Stimulated activated CD4-positive, alpha-beta T cell treated with anti-CD3 and anti-CD28 coated beads, TNF-alpha, amount 100 ng/mL, for 1 hour (primary cell): ENCODE measurements at regions not wholly inside any gene's neighbourhood (a gene's known extent, or its start where the extent isn't known, plus 50 kb on each side); places are given as distances from the start of the nearest gene placed in this dataset.

Source experiments
- DNase-seq, 3 donors: peaks; one replicate each; pipeline ENCODE4 v3.0.0-alpha.2; 2020; ENCODE audit warnings: low read depth in 3 of 3, low spot score in 1 of 3

DNA sequence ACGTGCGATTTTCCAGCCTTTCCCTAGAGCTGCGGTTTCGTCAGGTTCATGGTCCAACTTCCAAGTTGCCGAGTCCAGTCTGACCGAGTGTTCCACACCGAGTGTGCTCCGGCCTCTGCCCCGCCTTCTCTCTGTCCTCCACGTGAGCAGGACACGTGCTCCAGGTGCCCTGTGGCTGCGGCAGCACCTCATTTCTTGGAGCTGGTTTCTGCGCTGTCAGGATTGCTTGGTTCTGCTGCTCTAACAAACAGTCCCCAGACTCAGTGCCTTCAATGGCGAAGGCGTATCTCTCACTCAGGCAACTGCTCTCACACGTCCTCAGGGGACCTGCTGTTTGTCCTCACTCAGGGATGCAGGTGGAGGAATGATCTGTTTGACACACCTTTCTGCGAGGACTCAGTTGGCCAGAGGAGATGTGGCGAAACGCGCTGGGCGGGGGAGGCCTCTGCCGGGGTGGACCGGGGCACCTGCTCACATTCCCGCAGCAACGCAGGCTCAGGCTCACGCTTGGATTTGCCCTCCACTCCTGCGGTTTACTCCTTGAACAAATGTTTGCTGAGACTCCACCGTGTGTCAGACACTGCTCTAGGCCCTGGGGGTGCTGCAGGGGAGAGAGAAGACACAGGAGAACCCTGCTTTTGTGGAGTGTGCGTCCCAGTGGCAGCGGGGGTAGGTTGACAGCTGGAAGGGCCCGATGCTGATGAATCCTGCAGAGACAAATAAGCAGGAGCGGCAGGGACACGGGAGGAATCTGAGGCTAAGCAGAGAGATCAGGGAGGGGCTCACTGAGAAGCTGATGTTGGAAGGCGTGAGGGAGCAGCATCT is 63.4 kb upstream of the FBRSL1 start:
- DNase-seq: no peak

DNA sequence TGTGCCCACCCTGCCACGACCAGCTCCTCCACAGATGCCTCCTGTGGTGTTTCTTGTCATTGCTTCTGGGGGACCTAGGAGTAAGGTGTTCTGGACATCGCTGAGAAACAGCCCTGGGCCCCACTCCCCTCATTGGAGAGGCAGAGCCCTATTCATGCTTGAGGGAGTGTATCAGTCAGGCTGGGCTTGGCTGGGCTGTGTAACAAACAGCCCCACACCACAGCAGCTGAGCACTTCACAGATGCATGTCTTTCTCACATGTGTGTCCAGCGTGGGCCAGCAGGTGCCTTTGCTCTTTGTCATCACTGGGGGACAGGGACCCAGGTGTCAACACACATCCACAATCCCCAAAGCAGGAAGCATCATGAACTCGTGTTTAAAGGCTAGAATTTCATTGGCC is 65.1 kb upstream of the FBRSL1 start:
- DNase-seq: no peak

DNA sequence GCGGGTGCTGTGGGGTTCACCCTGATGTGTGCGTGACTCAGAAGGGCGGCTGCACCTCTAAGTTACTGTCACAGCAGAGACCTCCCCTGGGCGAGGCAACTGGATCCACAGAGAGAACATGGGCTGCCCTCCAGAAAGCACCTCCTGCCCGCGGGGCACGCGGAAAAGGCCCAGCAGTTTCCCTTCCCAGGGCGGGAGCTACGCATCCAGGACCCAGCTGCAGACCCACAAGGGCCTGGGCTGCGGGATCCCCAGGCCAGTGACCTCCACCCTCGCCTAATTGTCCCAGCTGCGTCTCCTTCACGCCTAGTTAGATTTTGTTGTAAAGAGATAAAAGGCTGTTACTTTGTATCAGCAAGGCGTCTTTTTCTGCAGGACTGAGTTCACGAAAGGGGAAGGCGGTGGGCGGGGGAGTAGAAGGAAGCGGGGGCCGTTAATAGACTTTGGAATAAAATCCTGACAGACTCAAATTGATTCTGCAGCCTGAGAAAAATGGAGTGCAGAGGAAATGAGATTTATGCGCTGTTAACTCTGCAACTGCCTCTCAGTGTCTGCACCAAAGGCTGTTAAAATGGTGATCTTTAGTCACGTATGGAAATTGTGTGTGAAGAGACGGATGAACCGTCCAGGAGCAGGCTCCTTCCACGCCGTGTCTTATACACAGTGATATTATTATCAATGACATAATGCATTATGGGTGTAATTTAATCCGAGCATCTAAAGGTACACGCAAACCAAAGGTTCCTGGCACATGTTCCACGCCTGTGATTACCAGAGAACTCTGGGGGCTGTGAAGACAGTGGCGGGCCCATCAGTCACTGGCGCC is 65.9 kb upstream of the FBRSL1 start:
- DNase-seq: no peak

DNA sequence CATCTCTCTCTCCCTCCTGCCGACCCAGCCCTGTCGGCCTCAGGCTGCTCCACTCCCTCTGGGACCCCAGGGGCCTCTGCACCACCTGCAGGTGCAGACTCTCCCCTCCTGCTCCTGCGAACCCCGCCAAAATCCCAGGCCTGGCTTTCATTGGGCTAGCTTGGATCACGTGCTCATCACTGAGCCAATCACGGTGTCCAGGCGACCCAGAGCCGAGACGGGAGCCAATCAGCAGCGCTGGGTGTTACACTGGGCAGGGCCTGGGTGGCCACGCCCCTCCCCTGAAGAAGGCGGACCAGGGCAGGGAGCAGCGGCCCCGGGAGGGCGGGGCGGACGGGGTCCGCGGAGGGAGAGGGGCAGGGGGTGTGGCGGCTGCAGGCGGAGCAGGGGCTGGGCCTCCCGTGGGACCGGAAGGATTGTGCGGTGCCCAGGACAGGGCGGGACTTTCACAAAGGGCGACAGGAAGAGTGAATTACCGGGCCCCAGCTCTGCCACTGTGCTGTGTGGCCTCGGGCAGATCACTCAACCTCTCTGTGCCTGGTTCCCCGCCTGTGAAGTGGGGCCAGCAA is 66.6 kb upstream of the FBRSL1 start:
- DNase-seq: no peak

DNA sequence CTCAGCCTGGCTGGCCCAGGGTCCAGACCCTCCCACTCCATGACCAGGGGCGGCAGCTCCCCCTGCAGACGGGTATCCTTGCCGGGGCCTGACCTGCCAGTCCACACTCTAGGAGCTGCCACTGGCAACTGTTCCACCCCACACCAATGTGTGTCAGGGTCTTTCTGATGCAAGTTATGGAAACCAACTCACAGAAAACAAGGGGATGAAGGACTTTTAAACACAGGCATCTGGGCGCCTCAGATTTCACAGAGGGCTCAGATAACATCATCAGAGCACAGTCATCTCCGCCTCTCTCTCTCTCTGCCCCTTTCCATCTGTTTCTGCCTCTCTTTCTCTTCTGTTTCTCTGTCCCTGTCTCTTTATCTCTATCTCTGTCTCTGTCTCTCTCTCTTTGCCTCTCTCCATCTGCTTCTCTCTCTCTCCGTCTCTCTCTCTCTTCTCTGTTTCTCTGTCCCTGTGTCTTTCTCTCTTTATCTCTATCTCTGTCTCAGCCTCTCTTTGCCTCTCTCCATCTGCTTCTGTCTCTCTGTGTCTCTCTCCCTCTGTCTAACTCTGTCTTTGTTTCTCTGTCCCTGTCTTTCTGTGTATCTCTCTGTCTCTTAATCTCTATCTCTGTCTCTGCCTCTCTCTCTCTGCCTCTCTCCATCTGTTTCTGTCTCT is 67.4 kb upstream of the FBRSL1 start:
- DNase-seq: no peak

DNA sequence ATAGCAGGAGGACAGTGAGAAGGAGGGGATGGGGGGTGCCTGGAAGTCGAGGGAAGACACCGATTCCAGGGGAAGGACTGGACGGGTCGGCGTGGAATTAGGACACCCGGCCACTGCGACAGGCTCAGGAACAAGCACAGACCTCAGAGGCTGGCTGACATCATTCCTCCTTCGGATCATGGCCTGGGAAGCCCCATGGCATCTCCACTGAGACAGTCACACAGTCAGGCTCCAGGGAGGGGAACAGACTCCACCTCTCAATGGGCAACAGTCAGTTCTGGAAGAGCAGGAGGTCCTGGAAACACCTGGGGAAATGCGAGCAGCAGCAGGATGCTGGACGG is 67.9 kb upstream of the FBRSL1 start:
- DNase-seq: no peak

DNA sequence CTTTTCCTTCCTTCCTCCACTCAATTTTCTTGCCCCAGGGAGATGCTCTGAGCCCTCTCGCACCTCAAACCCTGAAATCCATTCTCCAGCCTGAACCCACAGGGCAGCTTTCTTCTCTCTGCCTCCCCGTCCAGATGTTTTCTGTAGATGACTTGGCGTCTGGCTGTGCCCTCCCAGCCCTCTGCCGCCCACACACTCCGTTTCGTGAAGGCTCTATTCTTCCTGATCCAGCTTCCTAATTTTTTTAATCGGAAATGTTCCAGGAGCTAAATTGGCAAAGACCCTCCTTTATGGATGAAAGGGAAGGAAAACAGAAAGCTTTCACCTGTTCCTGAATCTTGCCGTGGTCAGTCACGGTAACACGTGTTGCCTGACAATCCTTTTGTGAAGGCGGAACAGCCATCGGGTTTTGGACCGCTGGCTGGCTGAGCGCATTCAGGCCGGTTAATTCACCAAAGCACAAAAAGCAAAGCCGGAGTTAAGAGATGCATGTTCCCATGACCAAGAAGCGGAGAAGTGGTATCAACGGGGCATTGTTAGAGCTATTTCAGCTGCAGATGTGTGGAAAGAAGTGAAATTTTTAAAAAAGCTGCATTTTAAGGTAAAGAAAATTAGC is 70.2 kb upstream of the FBRSL1 start:
- DNase-seq: no peak

DNA sequence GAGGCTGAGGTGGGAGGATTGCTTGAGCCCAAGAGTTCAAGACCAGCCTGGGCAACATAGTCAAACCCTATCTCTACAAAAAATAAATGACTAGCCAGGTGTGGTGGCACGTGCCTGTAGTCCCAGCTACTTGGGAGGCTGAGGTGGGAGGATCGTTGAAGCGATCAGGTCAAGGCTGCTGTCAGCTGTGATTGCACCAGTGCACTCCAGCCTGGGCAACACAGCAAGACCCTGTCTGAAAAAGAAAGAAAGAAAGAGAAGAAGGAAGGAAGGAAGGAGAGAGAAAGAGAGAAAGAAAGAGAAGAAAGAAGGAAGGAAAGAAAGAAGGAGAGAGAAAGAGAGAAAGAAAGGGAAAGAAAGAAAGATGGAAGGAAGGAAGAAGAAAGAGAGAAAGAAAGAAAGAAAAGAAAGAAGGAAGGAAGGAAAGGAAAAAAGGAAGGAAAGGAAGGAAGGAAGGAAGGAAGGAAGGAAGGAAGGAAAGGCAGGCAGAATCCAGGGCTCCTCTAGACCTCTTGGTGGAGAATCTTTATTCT is 71.5 kb upstream of the FBRSL1 start:
- no peak for DNase-seq

DNA sequence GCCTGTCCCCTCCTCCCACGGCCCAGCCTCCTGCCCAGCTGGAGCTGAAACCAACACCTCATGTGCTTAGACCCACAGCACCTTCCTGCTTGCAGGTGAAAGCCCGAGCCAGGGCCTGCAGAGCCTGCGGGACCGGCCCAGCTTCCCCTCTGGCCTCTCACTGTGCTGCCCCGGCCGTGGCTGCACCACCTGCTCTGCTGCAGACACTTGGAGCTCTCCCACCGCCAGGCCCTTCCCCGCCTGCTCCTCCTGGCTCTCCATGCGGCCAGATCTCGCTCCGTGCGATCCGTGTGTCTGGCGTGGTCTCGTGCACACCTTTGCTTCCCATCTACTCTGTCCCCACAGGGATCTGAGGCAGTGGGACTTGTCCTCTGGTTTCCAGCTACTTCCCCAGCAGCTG is 72.2 kb upstream of the FBRSL1 start:
- DNase-seq: no peak

DNA sequence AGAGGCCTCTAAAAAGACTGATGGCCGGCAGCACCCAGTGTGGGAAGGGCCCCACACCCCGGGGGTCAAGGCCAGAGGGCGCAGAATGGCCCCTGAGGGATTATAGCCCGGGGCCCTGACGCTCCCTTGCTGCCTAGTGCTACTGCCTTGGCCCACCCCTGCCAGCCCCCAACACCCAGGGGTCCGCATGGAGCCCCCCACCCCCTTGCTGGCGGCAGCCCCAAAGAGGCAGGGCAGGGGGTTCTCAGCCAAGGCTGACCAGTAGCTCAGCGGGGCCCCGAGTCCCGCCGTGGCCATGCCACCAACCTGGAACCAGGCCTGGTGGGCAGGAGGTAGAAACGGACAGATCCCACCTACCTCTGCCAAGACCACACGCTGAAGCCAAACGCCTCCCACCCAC is 73.1 kb upstream of the FBRSL1 start:
- DNase-seq: no peak

DNA sequence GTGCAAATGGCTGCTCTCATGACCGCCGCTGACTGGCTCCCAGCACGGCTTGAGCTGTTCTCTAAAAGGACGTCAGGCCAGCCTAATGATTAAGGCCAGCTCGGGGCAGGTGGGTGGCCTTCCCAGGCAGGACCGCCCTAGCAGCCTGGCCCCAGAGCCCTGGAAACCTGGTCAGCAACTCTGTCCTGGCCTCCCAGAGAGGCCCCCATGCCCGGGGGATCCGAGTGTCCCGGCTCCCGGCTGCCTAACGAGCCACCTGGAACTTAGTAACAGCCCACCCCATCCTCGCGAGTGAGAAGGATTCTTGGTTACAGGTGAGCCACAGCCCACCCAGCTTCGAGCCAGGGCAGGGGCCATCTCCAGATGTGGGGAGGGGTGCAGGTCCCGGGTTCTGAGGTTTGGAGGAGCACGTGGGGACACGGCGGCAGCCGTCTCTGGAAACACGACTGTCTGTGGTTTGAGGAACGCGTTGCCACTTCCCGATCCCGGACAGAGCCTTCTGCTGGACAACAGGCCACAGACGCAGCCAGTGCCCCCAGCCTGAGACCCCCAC is 73.8 kb upstream of the FBRSL1 start:
- DNase-seq: no peak

DNA sequence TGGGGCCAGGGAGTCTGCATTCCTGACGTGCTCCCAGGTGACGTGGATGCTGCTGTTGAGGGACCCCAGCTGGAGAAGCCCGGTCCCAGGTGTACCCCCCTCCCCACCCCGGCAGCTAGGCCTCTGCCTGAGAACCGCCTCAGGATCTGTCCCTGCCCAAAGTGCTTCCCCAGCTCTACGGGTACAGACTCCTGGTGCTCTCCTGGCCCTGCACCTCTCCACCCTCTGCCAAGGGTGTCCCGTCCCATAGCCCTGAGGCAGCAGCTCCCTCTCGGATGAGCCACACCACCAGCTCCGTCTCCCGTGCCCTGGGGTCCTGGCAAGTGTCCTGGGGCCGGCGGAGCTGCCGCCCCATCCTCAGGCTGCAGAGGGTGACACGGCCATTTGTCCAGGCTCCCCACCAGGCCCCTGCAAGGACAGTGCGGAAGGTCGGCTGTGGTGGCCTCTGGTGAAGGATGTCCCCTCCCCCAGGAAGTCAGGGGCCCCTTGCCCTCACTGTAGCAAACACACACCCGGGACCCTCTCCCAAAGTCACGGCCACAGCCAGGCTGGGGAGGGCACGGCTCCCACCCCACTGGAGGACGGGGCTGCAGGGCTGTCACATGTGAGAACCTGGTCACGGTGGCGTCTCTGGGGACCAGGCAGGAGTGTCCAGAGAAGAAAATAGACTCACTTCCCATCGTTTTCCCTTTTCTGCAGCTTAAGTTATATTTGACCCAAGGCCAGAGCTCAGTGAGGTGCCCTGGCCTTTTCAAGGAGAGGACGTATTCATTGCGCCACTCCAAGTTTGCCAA is 74.4 kb upstream of the FBRSL1 start:
- DNase-seq: no peak

DNA sequence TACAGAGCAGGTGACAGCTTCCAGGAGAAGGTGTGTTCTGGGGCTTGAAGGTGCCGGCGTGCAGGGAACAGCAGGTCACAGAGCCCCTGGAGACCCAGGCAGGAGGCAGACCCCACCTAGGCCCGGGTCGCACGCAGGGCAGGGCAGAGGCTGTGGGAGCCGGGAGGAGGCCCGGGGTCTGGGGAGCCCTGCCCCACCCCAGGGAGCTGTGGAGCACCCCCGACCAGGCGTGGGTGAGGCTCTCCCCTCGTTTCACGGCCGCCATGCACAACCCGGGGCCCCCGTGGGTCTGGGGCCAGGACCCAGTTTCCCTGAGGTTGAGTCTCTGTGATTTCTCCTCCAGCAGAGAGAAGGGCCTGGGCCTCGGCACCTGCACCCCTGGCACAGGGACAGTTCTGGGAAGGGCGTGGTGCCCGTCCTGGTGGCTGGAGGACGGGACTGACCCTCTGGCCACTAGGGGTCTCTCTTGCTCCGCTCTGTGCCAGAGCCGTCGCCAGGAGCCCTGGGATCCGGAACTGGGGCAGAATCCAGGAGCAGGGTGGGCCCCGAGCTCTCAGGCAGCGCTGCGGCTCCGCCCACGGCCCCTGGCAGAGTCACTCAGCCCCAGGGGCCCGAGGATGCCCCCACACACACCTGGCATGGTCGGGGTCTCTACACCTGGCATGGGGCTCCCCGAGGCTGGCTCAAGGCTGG is 75.2 kb upstream of the FBRSL1 start:
- DNase-seq: peak; percentile 43 to 54 (median 47)

DNA sequence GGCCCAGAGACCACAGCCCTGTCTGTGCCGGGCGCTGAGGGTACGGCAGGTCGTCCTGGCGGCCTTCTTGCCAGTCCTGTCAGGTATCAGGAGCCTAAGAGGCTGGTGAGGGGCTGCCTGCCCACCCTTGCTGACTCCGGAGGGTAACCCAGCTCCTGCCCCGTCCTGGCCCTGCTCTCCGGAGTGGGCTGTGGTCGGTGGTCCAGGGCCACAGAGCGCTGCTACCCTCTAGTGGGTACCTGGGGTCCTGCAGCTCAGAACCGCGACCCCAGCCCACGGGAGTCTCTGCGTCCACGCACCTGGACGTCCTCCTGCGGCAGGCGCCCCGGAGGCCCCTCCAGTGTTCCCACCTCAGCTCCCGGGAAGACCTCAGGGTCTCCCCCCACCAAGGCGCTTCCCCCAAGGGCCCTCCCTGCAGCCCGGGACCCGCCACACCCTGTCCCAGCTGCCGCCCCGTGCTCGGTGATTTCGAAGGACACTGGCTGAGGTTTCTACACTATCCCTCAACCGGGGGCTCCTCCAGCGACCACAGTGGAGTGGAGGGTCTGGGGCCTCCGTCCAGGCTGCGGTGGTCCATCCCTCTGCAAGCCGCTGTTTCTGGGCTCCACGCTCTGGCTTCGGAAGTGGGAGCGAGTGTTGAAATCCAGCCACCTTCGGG is 75.9 kb upstream of the FBRSL1 start:
- no peak for DNase-seq

DNA sequence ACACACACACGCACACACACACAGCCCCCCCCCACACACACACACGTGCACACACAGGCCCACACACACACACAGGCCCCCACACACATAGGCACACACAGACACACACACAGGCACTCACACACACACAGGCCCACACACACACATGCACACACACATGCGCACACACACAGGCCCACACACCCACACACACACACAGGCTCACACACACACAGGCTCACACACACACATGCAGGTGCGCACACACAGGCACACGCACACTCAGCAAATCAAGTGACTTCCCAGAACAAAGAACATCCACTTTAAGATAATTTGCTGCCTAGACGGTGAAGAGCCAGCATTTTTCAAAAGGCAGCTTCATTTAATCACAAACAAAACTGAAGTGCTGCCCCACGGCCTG is 78.5 kb upstream of the FBRSL1 start:
- DNase-seq: no peak

DNA sequence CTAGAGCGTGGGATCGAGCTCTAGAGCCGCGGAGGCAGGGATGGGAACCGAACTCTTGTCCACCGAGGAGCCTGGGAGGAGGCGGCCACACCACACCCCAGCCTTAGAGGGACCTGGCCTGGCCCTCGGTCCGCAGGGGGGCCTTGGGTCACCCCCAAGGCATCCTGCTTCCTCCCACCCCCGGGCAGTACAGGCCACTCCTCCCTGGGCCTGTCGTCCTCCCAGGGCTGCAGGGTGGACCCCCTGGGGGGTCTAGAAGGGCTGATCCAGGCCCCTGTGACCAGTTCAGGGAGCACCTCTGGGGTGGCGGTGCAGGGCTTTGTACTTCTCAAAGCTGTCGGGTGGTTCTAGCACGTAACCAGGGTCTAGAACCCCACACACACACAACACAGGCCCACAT is 79.1 kb upstream of the FBRSL1 start:
- no peak for DNase-seq

DNA sequence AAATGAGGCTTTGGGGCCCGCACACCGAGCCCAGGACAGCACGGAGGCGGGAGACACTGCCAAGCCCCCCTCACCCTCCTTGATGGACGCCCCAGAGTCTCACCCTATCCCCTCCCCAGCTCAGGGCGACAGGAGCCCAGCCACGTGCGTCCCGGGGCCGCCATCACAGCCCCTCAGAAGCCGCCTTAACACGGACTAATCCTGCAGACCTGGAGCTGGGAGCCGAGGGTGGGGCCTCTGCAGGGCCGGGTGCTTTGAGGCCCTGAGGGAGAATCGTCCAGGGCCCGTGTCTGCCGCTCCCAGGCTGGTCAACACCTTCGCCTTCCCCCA is 79.7 kb upstream of the FBRSL1 start:
- DNase-seq: no peak

DNA sequence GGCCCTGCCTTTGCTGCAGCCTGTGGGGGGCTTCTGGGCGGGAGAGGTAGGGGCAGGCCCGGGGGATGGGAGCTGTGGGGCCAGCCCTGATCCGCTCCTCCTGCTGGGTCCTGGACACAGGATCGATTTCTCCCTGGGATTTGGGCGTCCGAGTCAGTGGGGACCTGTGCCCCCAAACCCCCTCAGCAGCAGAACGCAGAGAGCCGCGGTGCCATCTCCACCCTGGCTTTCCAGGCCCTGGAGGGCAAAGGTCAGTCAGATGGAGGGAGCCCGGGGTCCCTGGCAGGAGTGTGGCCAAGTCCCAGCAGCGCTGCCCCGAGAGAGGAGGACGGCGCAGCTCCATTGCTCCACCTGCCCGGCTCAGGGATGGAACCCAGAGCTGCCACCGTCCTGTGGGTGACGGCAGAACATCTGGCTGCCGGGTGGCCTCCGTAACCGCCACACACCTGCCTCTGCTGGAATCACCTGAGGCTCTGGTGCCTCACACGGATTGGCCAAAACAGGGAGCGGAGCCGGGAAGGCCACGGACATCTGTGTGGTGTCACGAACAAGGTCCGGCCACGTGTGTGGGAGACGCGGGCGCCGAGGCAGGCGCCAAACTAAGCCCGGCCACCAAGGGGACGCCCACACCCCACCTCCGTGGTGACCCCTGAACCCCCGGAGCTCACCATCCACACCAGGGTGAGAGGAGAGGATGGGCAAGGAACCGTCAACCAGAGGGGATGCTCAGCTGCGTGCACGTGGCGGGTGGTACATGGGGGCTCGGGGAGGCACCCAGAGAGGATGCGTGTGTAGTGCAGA is 80.3 kb upstream of the FBRSL1 start:
- no peak for DNase-seq
